Activated CD8-positive, alpha-beta memory T cell treated with anti-CD3 and anti-CD28 coated beads, Interleukin-2, amount 50 U/mL, for 48 hours (primary cell): ENCODE measurements at regions not wholly inside any gene's neighbourhood (a gene's known extent, or its start where the extent isn't known, plus 50 kb on each side); places are given as distances from the start of the nearest gene placed in this dataset.
"Not testable (repeated sequence)": the region's sequence is repeated elsewhere in the genome, so short reads cannot be mapped to it uniquely, and the experiment has no call there.

Experiments
- DNase-seq: peaks from one replicate; pipeline ENCODE4 v3.0.0-alpha.2; 2020

GRCh38 chr2:84129018-84129417 is 330.1 kb downstream of the SUCLG1 start:
- no peak for DNase-seq

- DNase-seq = not testable (repeated sequence)
Measured at GRCh38 chr2:84127812-84128211, 331.3 kb downstream of the SUCLG1 start.

- DNase-seq = no peak
Measured at GRCh38 chr2:84126530-84126929, 332.6 kb downstream of the SUCLG1 start.

GRCh38 chr2:84126084-84126483 is 333.0 kb downstream of the SUCLG1 start:
- DNase-seq = no peak

GRCh38 chr2:84116143-84116542 is 342.9 kb downstream of the SUCLG1 start:
- DNase-seq = no peak

GRCh38 chr2:84115173-84115857 is 343.8 kb downstream of the SUCLG1 start:
- no peak for DNase-seq

- not testable (repeated sequence) for DNase-seq
Measured at GRCh38 chr2:84103816-84104527, 355.1 kb downstream of the SUCLG1 start.

- no peak for DNase-seq
Measured at GRCh38 chr2:84102274-84102673, 356.8 kb downstream of the SUCLG1 start.

GRCh38 chr2:84088656-84089055 is 370.4 kb downstream of the SUCLG1 start:
- DNase-seq = no peak

- DNase-seq = no peak
Measured at GRCh38 chr2:84085562-84085961, 373.5 kb downstream of the SUCLG1 start.

GRCh38 chr2:84084856-84085255 is 374.2 kb downstream of the SUCLG1 start:
- DNase-seq = no peak

- DNase-seq = no peak
Measured at GRCh38 chr2:84083984-84084383, 375.1 kb downstream of the SUCLG1 start.

GRCh38 chr2:84078471-84078870 is 380.6 kb downstream of the SUCLG1 start:
- DNase-seq = no peak

GRCh38 chr2:84077496-84077895 is 381.6 kb downstream of the SUCLG1 start:
- DNase-seq = no peak

- no peak for DNase-seq
Measured at GRCh38 chr2:84071050-84071449, 388.0 kb downstream of the SUCLG1 start.

- DNase-seq = no peak
Measured at GRCh38 chr2:84065857-84066256, 393.2 kb downstream of the SUCLG1 start.

GRCh38 chr2:84057917-84058560 is 401.0 kb downstream of the SUCLG1 start:
- DNase-seq = no peak

GRCh38 chr2:84055816-84056215 is 403.3 kb downstream of the SUCLG1 start:
- no peak for DNase-seq

- DNase-seq = not testable (repeated sequence)
Measured at GRCh38 chr2:84054577-84054976, 404.5 kb downstream of the SUCLG1 start.

- no peak for DNase-seq
Measured at GRCh38 chr2:84052913-84053312, 406.2 kb downstream of the SUCLG1 start.

- no peak for DNase-seq
Measured at GRCh38 chr2:84052043-84052442, 407.0 kb downstream of the SUCLG1 start.

GRCh38 chr2:84048964-84049363 is 410.1 kb downstream of the SUCLG1 start:
- DNase-seq = no peak

GRCh38 chr2:84041506-84041905 is 417.6 kb downstream of the SUCLG1 start:
- no peak for DNase-seq

GRCh38 chr2:84040281-84040680 is 418.8 kb downstream of the SUCLG1 start:
- DNase-seq = no peak
